ENCODE measurements at regions not wholly inside any gene's neighbourhood (a gene's known extent, or its start where the extent isn't known, plus 50 kb on each side); places are given as distances from the start of the nearest gene placed in this dataset.
"Not testable (repeated sequence)": the region's sequence is repeated elsewhere in the genome, so short reads cannot be mapped to it uniquely, and the experiment has no call there.

DNA sequence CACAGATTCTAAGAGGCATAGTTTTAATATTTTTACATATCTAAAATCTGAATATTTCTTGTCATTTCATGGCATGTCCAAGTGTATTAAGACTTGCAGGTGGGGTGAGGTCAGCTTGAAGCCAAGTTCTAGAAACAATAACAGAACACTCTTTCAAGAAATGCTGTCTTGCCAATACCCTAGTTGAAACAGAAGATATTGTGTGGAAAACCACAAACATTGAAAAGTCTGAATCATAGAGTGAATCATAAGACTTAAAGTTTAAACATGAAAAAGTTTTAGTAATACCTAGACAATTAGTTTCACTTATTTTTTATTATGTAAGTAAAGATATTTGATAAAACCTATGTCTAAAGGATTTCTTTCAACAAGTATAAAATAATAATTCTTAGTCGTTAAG lies 191.5 kb upstream of the CAND1 start:
- no peak for DNase-seq (ENCODE audit: low read depth in 2 of 2)

DNA sequence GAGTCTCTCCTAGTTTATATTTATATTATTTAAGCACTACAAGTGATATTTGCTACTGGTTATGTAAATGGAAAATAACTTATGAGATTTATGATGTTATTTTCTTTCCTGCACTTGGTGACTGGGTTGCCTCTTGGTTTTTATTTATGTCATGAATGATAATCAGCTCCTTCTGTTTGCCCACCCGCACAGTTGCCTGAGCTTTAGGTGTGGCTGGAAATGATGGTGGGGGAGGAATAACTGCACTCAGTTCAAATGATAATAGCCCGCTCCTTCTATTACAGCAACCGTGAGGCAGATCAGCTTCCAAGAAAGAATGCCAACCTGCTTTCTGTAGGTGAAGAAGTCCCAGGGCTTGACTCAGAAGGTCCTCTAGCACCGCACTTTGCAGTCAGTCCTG lies 190.2 kb upstream of the CAND1 start:
- no peak for DNase-seq (ENCODE audit: low read depth in 2 of 2)

DNA sequence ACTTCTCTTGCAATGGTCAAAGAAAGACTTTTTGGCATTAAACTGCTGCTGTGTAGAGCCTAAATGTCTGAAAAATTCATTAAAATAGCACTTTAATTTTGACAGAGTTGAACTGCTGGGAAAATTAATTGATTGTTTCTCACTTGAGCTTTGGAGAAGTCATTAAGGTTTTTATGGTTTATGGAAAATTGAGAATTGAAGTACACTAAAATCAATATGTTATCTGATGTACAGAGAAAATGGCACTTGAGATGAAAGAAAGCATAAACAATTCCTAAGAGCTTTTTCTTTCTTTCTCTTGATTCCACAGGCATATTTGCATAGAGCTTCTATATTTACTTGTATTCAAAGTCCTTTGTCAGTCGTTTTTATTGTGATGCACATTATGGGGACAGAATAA lies 188.5 kb upstream of the CAND1 start:
- no peak for DNase-seq (ENCODE audit: low read depth in 2 of 2)

DNA sequence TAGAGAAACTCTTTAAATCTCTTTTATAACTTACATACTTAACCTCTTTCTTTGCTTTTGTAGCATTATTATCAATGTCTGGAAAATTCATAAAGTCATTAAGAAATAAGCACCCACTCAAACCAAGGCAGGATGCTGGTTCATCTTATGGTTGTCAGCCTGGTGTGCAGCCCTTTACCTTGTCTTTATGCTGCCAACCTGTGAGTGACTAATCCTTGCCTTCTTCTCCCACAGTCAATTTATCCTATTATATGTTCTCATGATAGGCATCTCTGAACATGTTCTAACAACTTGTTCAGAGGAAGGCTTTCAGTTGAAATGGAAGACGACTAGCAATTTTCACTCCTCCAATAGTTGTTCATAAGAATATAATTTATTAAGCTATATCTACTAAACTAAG lies 186.9 kb upstream of the CAND1 start:
- DNase-seq (ENCODE audit: low read depth in 2 of 2), result no peak

DNA sequence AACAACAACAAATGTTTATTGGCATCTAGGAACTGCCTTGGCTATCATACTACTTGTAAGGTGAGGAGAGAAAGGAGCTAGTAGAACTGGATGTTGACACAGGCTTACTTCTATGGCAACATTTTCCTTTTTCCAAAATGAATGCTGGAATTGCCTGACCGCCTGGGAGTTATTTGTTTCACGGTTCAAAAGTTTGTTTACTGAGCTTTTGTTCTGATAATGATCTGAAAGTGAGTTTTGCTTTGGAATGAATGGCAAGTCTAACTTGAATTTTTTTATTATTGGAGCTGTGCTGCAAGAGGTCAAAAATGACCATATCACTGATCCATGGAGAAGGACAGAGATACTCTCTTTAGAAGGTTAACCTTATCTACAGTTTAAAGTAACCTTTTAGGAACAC lies 183.5 kb upstream of the CAND1 start:
- no peak for DNase-seq (ENCODE audit: low read depth in 2 of 2)

DNA sequence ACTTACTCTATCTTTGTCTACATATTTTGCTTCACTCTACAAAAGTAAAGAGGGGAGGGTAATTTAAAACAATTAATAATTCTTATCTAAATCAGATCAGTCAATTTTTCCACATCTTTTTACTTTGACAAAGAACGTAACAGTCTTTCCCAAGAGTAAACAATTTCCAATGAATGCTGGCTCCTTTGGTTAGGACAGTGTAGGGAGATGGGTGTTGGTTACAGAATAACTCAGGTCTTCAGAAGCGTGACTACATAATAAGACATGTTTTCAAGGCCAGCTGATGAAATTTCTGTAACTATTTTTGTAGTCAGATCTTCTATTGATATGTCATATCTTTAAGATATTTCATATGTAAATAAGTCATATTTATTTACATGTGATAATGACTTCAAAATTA lies 183.0 kb upstream of the CAND1 start:
- DNase-seq (ENCODE audit: low read depth in 2 of 2), result no peak

DNA sequence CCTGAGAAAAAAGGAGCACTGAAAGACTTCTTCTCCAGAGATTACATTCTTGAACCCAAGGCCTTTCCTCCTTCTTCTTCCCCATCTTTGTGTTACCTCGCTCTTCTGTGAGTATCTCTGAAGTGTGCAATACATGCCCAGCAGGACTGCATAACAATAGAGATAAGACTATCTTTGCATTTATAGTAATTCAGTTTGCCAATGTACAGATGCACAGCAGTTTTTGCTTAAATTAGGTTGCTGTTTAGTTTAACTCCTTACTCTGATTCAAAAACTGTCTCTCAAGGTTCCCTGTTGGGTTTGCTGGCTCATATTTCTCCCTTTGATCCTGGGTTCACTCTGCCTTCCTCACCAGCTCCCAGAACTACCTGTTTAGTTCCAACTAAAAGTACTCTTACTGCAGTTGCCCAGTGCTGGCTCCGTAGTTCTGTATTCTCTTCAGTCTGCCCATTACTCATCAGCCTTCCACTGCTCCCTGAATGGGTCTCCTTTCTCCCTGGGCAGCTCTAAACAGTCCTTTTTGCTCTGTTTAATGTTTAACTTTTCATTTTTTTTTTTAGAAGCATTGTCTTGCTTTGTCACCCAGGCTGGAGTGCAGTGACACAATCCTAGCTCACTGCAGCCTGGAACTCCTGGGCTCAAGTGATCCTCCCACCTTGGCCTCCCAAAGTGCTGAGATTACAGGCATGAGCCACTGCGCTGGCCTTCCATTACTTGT lies 180.6 kb upstream of the CAND1 start:
- no peak for DNase-seq (ENCODE audit: low read depth in 2 of 2)

DNA sequence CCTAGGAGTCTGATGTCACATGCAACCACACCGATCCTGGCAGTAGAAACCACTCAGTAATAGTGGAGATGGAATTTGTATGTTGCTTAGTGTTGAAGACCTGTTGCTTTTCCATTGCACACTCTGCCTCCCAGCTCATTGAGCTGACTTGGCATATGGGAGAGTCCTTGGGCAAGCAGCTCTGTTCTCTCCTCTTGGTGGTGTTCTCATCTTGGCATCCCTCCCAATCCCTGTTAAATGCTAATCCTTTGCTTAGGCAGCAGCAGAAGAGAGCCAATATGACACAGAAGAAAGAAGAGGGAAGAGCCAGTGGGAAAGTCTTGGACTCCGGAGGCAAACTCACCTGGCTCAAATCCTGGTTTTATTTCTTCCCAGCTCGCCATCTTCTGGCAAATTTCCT lies 178.0 kb upstream of the CAND1 start:
- DNase-seq (ENCODE audit: low read depth in 2 of 2), result no peak

DNA sequence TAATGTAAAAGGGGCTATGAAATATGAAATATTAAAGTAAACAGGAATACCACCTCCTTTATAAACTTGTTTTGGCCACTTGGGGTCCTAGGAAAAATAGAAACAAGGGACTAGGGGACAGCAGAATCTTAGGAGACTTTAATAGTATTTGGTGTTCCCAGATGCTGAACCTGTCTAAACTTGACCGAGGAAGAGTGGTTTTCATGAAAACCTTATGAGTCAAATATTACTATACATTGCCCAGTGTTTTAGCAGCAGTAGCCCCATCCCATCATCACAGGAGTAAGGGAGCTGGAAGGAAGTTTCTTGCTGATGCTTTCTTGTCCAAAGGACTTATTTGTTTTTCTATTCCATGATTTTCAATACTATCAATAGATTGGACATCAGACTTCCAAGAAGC lies 177.5 kb upstream of the CAND1 start:
- DNase-seq (ENCODE audit: low read depth in 2 of 2), result no peak

DNA sequence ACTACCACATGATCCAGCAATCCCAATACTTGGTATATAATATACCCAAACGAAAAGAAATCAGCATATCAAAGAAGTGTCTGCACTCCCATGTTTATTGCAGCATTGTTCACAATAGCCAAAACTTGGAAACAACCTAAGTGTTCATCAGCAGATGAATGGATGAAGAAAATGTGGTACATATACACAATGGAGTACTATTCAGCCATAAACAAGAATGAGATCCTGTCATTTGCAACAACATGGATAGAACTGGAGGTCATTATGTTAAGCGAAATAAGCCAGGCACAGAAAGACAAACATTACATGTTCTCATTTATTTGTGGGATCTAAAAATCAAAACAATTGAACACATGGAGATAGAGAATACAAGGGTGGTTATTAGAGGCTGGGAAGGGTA lies 176.2 kb upstream of the CAND1 start:
- DNase-seq (ENCODE audit: low read depth in 2 of 2), result not testable (repeated sequence)

DNA sequence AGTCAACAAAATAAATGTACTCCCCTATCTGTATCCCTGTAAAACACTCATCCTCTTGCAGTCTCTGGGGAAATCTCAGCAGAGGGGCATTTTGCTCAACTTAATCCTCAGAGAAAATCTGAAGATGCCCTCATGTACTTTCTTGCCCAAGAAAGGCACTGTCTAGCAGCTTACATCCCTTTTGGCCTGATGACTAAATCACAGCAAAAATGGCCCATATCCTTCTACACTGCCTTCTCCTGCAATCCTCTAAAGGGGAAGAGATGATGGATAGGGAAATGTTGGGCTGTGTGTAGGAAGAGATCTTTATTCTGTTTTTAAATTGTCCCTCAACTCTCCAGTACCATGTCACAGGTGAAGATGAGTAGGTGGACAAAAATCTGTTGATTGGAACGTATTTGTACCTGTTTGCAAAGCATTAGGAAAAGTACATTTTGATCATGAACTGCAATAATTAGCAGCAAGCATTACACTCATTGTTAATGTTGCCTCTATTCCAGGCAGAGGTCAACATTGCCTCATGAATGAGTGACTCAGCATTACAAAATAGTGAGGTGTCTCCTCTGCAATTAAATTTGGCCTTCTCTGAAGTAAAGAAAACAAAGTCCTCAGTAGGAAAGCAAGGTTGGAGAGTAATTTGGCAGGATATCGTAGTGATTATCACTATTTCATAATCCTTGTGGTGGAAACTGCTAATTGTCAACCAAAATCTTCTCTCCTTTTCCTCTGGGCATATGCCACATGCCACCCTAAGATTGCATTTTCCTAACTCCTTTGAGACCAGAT lies 172.4 kb upstream of the CAND1 start:
- DNase-seq (ENCODE audit: low read depth in 2 of 2), result no peak

DNA sequence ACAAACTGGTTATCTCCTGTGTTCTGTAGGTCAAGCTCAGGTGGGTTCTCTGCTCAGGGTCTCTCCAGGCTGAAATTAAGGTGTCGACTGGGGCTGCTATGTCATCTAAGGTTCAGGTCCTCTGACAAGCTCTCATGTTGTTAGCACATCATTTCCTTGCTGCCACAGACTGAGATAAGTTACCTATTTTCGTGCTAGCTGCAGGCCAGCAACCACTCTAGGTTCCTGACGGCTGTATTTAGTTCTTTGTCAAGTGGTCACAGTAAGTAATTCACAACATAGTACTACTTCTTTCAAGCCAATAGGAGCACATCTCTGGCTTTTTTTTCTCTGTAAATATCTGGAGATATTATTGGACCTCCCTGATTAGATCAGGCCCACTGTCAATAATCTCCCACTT lies 169.3 kb upstream of the CAND1 start:
- DNase-seq (ENCODE audit: low read depth in 2 of 2), result no peak

DNA sequence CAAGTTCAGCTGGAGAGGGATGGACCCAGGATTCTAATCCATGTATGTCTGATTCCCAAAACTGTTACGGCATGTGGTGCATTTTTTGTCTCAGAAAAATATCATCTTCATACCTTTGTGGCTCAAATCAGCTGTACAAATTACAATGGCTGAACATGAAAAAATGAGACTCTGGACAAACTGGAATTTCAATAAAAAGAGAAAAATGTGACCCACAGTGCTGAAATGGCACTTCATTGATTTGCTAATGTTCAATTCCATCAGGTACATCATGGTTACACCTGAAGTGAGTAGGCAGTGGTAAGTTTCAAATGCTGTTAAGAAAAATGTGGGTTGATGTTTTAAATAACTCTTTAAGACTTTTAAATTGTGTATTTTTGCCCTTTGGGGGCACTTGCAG lies 165.6 kb upstream of the CAND1 start:
- DNase-seq (ENCODE audit: low read depth in 2 of 2), result no peak

DNA sequence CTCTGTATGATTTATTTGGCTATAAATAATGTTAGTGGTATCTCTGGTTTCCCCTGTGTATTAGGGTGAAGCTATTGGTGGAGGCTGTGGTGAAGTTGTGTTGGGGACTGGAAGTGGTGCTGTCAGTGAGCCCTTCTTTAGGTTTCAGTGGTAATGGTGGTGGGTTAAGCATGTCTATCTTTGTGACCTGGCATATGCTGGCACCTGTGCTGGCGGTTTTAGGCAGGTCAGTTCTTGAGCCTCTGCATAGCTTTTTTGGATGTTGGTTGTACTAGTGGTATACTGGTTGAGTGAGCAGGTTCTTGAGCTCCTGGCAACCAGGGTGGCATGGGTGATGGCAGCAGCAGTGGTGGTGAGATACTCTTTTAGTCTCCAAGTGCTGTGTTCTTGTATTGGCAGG lies 161.9 kb upstream of the CAND1 start:
- no peak for DNase-seq (ENCODE audit: low read depth in 2 of 2)

DNA sequence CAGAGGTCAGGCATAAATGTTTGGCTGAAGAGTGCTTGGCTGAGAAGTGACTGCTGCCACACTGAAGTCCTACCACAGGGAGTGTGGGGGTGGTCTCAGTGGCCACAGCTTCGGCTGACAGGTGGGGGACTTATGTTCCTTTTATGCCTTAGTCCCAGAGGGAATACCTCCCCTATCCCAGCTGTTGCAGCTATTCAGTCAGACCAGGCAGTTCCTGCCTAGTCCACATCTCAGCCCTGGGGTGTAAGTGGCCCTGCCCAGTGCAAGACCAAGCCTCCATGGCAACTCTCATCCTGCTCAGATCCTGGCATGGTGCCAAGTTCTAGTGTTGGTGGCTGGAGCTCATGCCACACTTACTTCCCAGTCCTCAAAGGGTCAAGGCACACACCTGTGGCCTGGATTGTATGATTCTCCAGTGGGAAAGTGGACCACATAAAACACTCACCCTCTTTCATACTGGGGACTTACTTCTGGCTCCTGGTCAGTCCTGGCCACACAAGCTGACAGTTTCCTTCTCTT lies 161.3 kb upstream of the CAND1 start:
- DNase-seq (ENCODE audit: low read depth in 2 of 2), result no peak

DNA sequence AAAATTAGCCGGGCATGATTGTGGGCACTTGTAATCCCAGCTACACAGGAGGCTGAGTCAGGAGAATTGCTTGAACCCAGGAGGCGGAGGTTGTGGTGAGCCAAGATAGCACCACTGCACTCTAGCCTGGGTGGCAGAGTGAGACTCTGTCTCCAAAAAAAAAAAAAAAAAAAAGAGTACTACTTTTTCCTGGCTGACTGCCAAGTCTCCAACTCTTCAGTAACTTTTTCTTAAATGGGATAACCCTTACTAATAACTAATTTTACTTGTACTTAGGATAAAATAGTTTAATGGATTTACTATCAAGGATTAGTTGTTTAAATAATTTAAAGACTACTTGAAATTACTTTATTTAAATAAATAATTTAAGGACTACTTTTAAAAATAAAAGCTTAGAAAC lies 158.8 kb upstream of the CAND1 start:
- DNase-seq (ENCODE audit: low read depth in 2 of 2), result not testable (repeated sequence)

DNA sequence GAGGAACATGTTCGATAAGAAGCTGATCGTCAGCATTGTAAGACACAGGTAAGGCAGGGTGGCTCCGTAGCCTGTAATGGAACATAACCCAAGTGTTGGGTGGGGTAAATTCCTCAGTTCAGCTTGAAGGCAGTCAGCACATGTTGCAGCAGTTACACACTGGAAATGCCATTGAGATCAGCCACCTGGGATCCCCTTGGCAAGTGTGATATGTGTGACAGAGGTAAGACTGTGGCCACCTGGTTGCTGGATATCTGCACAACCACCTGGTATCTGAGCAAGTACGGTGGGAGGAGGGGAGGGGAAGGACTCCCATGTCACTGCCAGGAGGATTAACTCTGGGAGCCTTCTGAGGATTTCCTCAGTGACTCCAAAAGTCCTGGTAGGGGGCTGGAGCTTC lies 158.0 kb upstream of the CAND1 start:
- no peak for DNase-seq (ENCODE audit: low read depth in 2 of 2)

DNA sequence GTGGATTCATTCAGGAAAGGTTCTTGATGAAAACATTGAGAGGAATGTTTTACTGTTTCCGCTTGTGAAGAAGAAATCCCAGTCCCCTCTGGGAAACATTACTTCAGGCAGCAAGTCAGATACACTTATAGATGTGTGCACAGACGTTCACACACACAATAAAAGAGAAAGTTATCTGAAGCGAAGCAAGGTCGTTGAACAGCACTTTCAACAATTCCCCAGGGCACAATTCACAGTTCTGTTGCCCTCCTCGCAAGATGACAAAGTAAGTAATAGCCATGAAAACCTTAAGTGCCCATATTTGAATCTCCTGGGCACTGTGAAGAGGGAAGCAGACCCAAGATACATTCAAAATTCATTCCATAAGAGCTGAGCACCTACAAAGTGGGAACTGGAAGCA lies 156.6 kb upstream of the CAND1 start:
- no peak for DNase-seq (ENCODE audit: low read depth in 2 of 2)

DNA sequence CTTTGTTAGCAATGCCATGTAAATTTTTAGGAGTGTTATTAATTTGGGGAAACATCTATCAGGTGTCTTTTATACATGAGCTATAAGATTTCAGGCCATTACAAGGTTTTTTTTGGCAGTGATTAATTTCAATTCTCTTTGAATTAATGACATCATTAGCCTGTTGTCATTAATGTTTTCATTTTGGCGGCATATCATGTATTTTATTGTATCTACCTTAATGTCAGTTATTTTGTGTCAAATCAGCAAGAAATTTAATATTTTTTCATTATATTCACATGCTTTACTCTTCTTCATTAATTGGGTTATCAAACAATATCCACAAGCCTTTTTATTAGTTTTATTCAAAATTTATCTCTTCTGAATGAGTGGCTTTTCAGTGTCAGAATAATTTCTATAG lies 153.0 kb upstream of the CAND1 start:
- no peak for DNase-seq (ENCODE audit: low read depth in 2 of 2)

DNA sequence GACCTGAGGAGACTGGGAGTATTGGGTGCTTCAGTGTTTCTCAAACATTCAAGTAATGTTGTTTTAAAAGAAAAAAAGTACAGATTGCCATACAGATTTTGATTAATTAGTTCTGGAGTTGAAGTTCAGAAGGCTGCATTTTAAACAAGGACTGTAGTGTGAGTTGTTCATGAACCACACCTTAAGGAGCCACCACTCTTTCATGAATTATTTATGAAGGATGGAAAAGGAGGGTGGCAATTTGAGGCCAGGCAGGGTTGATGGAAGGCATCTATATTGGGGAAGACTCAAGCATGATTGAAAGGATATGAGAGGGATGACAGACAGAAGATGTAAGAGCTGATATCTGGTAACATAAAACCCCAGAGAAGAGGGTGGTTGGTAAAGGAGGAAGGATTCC lies 146.6 kb upstream of the CAND1 start:
- DNase-seq (ENCODE audit: low read depth in 2 of 2), result no peak

DNA sequence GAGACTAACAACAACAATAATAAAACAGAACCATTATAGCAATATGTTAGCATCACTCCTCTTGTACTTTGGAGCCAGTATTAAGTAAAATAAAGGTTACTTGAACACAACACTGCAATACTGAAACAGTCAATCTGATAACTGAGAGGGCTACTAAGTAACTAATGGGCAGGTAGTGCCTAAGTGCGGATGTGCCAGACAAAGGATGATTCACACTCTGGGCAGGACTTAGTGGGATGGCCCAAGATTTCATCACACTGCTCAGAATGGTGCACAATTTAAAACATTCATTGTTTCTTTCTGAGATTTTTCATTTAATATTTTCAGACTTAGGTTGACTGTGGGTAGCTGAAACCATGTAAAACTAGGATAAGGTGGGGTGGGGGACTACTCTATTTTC lies 131.9 kb upstream of the CAND1 start:
- DNase-seq (ENCODE audit: low read depth in 2 of 2), result no peak

DNA sequence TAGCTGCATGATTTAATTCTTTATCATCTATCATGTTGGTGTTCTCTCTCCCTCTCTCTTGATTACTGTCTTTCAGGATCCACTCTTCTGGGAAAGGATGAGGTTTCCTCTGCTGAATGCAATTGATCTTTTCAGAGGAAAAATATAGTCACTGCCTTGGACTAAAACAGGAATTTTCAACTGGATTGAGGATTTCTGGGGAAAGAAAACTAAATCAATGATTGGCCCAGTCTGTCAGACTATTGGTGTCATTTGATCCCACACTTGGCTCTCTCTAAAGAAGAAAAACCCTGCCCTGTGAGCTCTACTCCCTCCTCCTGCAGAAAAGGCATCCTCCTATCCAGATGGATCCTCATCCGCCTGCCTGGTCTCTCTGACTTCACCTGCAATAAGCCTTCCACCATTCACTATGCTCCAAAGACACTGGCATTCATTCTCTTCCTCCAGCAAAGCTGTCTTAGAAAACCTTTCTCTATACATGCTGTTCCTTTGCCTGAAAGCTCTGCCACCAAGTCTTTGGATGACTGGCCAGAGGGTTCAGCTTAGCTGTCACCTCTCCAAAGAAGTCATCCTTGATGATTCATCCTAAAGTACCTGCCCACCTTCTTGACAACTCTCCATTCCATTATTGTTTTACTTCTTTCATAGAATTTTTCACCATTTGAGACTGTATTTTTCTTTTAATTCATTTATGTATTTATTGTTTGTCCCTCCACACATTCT lies 127.7 kb upstream of the CAND1 start:
- no peak for DNase-seq (ENCODE audit: low read depth in 2 of 2)

DNA sequence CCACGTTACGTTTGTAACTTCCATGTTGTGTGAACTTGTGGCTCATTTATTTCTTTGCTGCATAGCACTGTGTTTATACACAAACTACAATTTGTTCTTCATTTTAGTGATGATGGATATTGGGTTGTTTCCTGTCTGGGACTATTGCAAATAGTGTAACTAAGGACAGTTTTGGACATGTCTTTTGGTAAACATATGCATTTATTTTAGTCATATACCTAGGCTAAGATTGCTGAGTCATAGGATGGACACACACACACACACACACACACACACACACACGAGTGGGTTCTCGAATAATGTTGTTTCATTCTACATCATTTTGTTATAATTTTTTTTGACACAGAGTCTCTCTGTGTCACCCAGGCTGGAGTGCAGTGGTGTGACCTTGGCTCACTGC lies 123.5 kb upstream of the CAND1 start:
- no peak for DNase-seq (ENCODE audit: low read depth in 2 of 2)
